Suprapubic skin (tissue), 3 donors: ENCODE measurements at regions not wholly inside any gene's neighbourhood (a gene's known extent, or its start where the extent isn't known, plus 50 kb on each side); places are given as distances from the start of the nearest gene placed in this dataset.

Experiments
- EP300 ChIP-seq: sonication (generic); formaldehyde crosslinking; IDR thresholded peaks from one replicate; pipeline ENCODE4 v1.6.1; 2017; ENCODE audit warnings: antibody characterized with exemption
- POLR2A ChIP-seq, 2 donors: fragments of 450-650 bp; IDR thresholded peaks; one replicate each; pipeline ENCODE4 v1.6.1; 2017; ENCODE audit warnings: antibody characterized with exemption in 2 of 2, mild to moderate bottlenecking in 2 of 2, moderate library complexity in 2 of 2
- TF ChIP-seq, protein P1 (sequence below), 2 donors: fragments of 200-600 bp in 1 of 2; fragments of 450-650 bp in 1 of 2; sonication (generic) in 1 of 2; IDR thresholded peaks; one replicate each; pipeline ENCODE4 v1.5.1; 2016 to 2019; ENCODE audit warnings: antibody characterized with exemption in 2 of 2, mild to moderate bottlenecking in 1 of 2, moderate library complexity in 1 of 2

DNA sequence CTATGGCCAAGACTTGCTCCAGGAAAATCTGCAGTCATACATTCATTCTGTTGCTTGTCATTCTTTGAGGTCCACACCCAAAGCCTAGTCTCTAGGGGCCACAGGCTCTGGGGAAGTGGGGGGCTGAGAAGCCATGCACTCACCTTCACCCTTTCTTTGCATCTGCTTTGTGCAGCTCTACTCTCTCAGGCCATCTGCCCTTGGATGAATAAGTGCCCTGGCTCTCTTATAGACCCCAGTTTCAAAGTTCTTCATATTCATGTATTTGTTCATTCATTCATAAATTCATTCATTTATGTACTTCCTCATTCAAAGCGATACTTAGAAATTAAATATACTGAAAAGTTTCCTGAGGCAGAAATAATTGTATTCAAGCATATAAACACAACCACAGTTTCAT is 130.3 kb upstream of the FAM98A start:
- TF ChIP-seq, protein P1, sequence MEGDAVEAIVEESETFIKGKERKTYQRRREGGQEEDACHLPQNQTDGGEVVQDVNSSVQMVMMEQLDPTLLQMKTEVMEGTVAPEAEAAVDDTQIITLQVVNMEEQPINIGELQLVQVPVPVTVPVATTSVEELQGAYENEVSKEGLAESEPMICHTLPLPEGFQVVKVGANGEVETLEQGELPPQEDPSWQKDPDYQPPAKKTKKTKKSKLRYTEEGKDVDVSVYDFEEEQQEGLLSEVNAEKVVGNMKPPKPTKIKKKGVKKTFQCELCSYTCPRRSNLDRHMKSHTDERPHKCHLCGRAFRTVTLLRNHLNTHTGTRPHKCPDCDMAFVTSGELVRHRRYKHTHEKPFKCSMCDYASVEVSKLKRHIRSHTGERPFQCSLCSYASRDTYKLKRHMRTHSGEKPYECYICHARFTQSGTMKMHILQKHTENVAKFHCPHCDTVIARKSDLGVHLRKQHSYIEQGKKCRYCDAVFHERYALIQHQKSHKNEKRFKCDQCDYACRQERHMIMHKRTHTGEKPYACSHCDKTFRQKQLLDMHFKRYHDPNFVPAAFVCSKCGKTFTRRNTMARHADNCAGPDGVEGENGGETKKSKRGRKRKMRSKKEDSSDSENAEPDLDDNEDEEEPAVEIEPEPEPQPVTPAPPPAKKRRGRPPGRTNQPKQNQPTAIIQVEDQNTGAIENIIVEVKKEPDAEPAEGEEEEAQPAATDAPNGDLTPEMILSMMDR (IDR thresholded peaks at IDR 0.05) = no peak
- TF ChIP-seq POLR2A (IDR thresholded peaks at IDR 0.05) (no peak), EP300 (no peak)
